ENCODE measurements at regions not wholly inside any gene's neighbourhood (a gene's known extent, or its start where the extent isn't known, plus 50 kb on each side); places are given as distances from the start of the nearest gene placed in this dataset.

- TF ChIP-seq SALL2 (tag by site-specific recombination; IDR thresholded peaks at IDR 0.05; ENCODE audit: borderline replicate concordance) (no peak), FEZF1 (tag by site-specific recombination; IDR thresholded peaks at IDR 0.05) (no peak), CTCF (tag by site-specific recombination; IDR thresholded peaks at IDR 0.05) (no peak), ZNF302 (tag by site-specific recombination; IDR thresholded peaks at IDR 0.05; ENCODE audit: low read depth) (no peak), KLF16 (tag by site-specific recombination; IDR thresholded peaks at IDR 0.05) (no peak), PRDM1 (tag by site-specific recombination; IDR thresholded peaks at IDR 0.05) (no peak), REST (tag by site-specific recombination; IDR thresholded peaks at IDR 0.05) (no peak), ZNF274 (IDR thresholded peaks at IDR 0.05; ENCODE audit: low read length) (no peak), ZNF274 (tag by site-specific recombination; IDR thresholded peaks at IDR 0.05; ENCODE audit: borderline replicate concordance) (no peak)
Observed at GRCh38 chr2:23091019-23091418, 294.0 kb upstream of the KLHL29 start.

All from HEK293 (cell line).